HG03175 (cell line): ENCODE measurements at regions not wholly inside any gene's neighbourhood (a gene's known extent, or its start where the extent isn't known, plus 50 kb on each side); places are given as distances from the start of the nearest gene placed in this dataset.

ENCODE experiments used
- ATAC-seq: cut with Tn5 transposase; IDR thresholded peaks from one replicate; pipeline ENCODE4 v1.9.1; 2021; ENCODE audit warnings: mild to moderate bottlenecking, moderate library complexity; ENCODE audit not compliant: unreplicated experiment

GRCh38 chr7:136078630-136079029 lies 101.5 kb upstream of the MTPN start:
- no peak for ATAC-seq

DNA sequence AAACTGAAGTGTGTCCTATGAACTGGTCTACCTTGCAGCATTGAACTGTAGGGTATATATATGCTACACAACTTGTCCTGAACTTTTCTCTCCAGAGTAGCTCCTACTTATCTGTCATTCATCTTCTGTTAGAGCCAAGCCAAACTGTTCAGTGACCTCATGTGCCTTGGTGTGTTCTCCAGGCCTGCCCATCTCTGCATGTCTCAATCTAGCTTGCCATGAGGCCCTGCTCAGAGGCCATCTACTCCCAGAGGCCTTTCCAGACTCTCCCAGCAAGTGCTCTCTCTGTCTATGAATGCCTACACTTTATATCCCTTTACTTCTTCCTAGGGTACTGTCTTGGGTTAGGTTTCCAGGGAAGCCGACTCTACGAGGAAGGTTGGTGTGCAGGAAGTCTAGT lies 99.8 kb upstream of the MTPN start:
- ATAC-seq, result no peak

DNA sequence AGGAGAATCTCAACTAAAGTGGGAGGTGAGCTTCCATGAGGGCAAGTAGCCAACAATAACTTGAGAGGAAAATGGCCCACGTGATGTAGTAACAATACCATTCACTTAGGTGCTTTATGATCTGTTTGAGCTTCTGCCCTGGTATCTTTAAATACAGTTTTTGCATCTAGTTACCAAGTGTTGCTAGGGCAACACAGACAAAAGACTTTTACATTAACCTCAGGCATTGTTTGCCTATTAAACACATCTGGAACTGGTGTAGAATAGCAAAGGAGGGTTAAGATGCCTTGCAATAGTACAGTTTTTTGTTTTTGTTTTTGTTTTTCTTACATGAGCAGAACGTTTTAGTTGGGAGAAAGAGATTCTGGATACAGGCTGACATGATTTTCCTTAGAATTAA lies 97.7 kb upstream of the MTPN start:
- no peak for ATAC-seq

DNA sequence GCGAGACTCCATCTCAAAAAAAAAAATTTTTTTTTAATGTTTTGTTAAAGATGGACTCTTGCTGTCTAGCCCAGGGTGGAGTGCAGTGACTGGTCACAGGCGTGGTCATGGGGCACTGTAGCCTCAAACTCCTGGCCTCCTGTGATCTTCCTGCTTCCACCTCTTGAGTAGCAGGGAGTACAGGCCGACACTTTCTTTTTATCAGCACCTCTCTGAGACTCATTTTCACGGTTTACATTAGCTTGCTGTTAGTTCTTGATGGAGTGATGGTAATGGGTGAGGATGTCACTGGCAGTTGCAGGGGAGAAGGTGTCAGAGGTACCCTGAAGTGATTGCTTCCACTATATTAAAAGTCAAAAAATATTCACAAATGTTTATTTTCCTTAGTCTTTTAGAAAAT lies 95.3 kb upstream of the MTPN start:
- ATAC-seq, result no peak

DNA sequence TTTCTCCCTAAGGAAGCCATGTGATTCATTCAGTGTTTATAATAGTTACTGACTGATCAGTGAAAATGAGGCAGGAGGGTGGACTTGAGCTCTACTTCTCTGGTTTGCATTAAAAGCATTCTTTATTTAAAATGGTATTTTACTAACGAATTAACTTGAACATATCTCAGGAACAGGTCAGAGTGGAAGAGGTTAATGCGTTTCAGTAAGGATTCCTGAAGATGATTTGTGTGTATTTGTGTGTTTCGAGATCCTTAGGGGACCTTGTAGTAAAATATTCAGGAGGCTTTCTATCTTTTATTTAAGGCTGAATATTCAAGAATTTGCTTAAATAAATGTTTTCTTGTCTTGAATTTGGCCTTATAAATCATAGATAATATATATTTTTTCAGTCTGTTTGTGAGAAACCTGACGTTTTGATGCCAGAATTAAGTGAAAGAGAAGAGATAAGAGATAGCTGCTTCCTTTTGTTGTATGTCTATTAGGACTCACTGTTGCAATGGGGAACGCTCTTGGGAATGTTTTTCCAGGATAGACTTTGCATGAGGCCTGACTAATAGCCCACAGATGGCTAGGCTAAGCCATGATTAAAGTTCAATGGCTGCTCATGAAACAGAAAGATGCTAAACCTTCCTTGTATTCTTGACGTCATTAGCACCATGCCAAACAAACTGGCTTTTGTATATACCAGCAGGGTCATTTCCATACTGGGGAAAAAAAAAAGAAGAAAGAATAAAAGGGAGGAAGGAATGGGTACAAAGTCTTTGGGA lies 93.8 kb upstream of the MTPN start:
- ATAC-seq, result no peak

GRCh38 chr7:136069840-136070529 lies 92.8 kb upstream of the MTPN start:
- no peak for ATAC-seq

DNA sequence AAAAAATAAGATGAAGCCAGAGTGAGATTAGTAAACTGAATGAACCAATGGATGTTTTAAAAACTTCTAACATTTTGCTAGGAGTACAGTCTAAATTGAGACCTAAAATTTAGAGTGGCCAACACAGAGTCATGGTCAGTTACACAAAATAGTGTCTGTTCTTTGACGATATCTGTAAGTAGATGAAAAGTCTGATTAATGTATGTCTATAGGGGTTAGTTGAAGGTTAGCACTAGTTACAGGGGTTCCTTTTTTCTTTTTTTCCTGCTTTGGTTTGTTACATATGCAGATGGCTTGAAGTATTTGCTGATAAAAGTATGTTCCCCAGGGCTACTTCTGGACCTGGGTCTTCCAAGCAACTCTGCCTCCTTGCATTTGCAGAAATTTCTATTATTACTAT lies 90.1 kb upstream of the MTPN start:
- ATAC-seq, result no peak

GRCh38 chr7:136066304-136067143 lies 89.4 kb upstream of the MTPN start:
- ATAC-seq, result no peak

DNA sequence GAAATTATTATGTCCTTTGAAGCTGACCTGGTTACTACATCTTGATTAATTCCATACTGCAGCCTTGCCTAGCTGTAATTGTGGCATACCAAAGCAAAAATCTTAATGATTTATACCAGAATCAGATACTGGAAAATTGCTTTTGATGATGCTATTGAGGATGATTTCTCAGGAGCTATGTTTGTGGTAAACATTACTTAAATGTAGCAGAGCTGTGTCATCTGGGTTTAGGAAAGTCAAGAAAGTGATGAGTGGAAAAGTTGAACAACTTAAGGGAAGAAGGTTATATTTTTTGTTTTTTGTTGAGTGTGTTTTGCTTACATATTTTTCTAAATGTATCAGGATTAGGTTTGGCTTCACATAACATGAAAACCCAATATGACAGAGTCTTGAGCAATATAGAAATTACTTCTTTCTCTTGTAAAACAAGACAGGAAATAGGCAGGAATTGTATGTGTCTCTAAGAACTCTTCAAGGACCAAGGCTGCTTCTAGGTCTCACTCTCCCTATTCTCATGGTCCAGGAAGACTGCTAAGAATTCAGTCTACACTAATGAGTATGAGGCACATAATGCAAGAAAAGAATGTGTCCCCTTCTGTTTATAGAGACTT lies 87.6 kb upstream of the MTPN start:
- ATAC-seq, result no peak

DNA sequence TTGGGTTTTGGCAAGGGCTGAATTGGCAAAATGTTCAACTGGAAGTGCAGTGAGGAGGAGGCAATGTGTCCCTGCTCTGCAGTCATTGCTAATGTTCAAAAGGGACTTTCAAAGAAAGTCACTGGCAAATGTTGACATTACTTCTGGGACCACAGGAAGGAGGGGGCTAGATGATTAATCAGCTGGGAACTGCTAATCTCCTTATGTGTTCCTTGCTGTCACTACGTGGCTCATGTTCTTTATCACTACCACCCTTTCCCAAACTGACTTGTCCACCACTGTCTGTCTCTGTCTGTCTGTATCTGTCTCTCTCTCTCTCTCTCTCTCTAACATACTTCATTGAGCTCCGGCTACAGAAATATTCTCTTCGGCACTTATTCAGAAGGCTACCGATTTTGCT lies 86.9 kb upstream of the MTPN start:
- ATAC-seq, result no peak

- no peak for ATAC-seq
Measured at GRCh38 chr7:136063326-136063666, 86.1 kb upstream of the MTPN start.

GRCh38 chr7:136062625-136063325 lies 85.6 kb upstream of the MTPN start:
- no peak for ATAC-seq

DNA sequence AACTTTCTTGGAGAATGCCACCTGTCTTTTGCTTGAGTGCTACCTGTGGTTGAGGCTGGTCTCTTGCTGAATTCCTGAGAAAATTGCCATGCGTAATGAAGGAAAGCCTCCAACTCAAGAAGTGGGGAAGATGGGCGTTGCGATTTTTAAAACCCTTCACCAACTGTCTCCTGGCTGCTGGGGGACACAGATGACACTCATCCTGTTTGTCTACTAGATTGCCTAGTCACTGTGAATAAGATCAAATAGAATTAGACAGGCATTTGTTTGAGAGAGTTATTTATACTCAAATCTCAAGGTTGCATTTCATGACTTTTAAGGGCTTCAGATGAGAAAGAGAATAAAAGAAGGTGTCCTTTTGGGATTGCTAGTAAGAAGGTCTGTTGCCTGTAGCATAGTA lies 84.3 kb upstream of the MTPN start:
- no peak for ATAC-seq

DNA sequence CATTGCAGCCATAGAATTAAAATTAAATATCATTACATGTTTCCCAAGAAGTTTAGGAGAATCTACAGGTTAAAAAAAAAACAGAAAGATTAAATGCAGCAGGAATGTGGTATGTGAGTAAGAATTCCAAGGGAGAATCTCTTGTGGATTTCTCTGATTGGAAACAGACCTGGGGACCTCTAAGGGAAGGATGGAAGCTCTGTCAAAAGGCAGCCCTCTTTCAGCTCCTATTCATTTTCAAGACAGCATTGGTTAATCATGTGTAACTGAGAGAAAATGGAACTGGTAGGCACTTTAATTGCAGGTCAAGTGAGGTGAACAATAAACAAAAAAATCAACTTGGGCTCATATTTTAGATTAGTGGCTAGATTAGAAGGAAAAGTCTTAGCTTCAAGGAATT lies 81.4 kb upstream of the MTPN start:
- ATAC-seq, result no peak

GRCh38 chr7:136057509-136057908 lies 80.3 kb upstream of the MTPN start:
- no peak for ATAC-seq

DNA sequence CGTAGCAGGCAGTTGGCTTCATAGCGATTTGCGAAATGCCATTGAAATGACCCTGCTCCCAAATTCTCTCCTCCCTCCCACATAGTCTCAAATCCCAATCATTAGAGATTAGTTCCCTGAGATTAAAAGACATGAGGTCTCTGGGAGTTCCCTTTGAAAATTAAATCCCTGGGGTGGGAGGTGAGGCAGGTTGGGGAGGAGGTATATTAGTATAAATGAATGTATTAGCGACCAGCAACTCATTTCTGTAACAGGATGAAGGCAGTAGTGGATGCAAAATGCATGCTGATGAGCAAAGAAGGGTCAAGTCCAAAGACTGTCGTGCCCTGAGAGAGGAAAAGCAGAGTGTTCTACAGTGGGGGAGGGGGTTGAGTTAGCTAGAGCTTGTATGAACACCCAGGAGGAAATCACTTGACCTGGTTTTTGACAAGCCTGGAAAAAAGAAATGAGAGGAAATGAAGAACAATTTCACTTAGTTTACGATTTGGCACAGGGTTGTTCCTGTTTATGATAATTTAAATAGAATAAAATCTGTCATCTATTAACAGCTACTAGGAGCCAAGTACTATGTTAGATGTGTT lies 79.6 kb upstream of the MTPN start:
- no peak for ATAC-seq

DNA sequence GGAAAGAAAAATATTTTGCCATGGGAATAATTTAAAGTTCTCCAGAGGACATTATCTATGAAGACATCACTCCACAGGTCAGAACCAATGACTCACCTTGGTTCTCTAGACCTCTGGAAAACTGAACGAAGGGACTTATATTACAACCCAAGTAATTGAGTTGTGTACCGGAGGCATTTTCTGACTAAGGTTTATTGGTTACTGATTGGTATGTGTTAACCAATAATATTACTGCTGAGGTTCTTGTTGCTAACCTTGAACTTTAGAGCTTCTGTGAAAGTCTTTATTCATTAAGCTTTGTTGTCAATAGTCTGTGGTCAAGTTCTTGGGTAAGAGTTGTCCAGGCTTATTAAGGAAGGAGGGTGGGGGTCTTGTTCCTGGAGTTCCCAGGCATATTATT lies 78.1 kb upstream of the MTPN start:
- no peak for ATAC-seq

GRCh38 chr7:136053689-136054485 lies 76.7 kb upstream of the MTPN start:
- no peak for ATAC-seq

- ATAC-seq, result no peak
Measured at GRCh38 chr7:136051203-136051928, 74.2 kb upstream of the MTPN start.
